HG02973 (cell line): ENCODE measurements at regions not wholly inside any gene's neighbourhood (a gene's known extent, or its start where the extent isn't known, plus 50 kb on each side); places are given as distances from the start of the nearest gene placed in this dataset.
"Not testable (repeated sequence)": the region's sequence is repeated elsewhere in the genome, so short reads cannot be mapped to it uniquely, and the experiment has no call there.

Experiments used
- ATAC-seq: cut with Tn5 transposase; IDR thresholded peaks from one replicate; pipeline ENCODE4 v1.9.1; 2021; ENCODE audit warnings: moderate library complexity; ENCODE audit not compliant: unreplicated experiment

GRCh38 chr16:29237495-29237894 is 169.0 kb downstream of the NPIPB11 start:
- ATAC-seq: not testable (repeated sequence)

- not testable (repeated sequence) for ATAC-seq
Observed at GRCh38 chr16:29237023-29237422, 169.5 kb downstream of the NPIPB11 start.

GRCh38 chr16:29235836-29236370 is 170.6 kb downstream of the NPIPB11 start:
- not testable (repeated sequence) for ATAC-seq

DNA sequence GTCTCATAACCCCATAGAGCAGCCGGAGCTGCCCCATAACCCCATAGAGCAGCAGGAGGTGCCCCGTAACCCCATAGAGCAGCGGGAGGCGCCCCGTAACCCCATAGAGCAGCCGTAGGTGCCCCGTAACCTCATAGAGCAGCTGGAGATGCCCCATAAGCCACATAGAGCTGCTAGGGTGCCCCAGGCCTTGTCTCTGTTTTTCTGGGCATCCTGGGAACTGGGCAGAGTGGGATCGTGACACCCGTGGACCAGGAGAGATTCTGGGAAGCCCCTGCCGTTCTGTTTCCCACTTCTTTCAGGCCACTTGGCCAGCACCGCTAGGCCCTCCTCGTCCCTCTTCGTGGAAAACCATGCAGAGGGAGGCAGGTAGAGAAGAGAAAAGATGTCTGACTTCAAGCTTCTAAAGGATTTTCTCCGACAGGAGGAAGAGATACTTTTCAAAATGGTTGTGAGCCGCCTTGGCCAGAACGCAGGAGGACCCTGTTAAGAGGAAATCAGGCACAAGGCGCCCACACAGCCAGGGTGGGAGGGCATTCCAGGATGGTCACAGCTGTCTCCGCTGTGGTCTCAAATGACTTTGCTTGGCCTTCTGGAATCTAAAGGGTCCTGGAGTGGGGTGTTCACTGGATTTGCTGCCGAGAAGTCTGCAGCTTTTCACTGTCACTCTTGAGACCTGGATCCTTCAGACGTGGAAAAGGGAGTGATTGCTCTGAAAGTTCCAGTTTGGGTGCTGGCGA is 171.8 kb downstream of the NPIPB11 start:
- ATAC-seq: not testable (repeated sequence)

DNA sequence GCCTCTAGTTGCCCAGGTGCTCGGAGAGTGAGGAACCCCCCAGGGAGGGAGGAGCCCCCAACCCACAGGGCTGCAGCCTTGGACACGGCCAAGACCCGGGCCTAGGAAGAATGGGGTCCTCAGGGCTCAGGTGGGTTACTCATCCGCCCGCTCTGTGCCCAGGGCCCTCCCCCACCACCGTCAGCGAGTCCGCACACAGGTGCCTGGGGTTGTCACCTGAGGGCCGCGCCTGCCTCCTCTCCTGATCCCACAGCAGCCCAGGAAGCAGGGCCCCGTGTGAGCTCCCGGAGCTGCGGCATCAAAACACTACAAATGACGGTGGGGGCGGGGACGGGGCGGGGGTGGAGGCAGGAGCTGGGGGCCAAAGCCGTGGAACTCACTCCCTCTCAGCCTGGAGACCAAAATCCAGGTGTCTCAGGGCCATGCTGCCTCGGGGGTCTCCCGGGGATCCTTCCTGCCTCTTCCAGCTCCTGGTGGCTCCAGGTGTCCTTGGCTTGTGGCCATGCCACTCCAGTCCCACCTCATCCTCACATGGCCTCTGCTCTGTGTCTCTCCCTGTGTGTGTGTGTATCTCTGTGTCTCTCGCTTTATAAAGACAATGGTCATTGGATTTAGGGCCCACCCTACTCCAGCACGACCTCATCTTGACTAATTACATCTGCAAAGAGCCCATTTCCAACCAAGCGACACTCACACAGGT is 172.7 kb downstream of the NPIPB11 start:
- not testable (repeated sequence) for ATAC-seq

- ATAC-seq: no peak
Observed at GRCh38 chr16:29232811-29233704, 173.5 kb downstream of the NPIPB11 start.

GRCh38 chr16:29232160-29232705 is 174.3 kb downstream of the NPIPB11 start:
- ATAC-seq: not testable (repeated sequence)

DNA sequence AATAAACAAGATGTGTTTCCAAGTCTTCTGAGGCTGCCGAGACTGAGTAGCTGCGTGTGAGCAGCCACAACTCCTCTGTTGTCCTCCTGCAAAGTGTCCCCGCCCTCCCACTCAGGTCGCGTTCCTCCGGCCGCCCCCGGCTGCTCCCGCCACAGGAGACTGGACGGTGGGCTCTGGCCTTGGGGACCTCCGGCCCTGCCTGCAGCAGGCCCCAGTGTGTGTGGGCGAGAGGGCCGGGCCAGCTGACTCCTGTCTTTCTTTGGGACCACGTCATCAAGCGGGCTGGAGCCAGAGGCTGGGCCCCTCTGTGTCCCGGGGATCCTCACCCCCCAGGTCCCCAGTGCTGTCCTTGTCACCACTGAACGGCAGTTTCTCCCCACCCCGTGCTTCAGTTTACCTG is 175.3 kb downstream of the NPIPB11 start:
- ATAC-seq: no peak

DNA sequence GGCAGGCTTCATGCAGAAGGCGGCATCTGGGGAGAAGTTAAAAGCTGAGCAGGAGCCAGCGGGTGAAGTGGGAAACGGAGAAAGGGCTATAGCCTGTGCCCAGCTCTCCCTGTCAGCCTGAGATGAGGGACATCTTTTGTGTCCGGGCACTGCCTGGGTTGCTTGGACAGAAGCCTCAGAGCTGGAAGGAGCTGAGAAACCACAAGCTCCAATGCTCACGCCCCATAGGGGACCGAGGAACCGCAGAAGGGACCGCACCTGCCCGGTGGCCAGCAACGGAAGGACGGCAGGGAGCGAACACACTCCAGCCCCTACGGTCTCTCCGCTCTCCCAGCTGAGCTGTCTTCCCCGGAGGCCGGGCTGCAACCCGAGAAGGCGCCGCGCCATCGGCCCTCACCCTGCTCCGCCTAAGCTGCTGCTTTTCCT is 175.8 kb downstream of the NPIPB11 start:
- no peak for ATAC-seq

- ATAC-seq: not testable (repeated sequence)
Observed at GRCh38 chr16:29230006-29230668, 176.4 kb downstream of the NPIPB11 start.

GRCh38 chr16:29229616-29230005 is 176.9 kb downstream of the NPIPB11 start:
- ATAC-seq: not testable (repeated sequence)

DNA sequence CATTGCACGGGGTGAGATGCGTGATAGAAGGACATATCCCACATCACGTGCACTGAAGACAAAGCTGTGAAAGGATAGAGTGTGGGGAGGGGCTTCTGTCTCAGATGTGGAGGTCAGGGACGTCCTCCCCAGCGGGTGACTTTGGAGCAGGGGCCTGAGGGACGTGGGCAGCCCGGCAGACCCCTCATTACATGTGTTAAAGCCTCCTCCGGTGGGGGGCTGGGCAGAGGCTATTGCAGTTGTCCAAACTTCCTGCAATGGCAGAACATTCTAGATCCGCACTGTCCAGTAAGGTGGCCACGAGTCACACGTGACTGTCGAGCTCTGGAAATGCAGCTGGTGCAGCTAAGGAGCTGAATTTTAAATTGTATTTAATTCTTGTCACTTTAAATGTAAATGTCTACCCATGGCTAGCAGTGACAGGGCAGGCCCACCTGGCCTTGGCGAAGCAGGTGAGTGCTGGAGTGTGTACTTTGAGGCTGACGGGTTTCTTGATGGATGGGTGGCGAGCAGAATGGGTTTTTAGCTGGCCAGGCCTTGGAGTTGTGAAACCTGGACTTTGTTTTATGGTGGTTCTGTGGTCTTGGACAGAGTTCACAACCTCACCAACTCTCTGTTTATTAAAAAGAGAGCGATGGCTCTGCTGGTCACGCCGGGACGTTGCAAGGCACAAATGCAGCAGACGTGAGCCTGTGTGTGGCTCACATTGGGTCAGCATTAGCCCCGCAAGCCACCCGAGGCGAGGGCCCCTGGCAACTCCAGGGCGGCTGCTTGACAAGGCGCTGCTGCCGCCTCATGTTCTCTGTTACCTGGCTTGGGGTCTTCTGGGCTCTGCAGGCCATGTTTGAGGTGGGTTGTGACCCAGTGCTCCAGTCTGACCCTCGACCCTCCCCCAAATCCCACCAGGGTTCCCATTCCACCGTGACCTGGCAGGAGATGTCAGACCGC is 177.6 kb downstream of the NPIPB11 start:
- not testable (repeated sequence) for ATAC-seq

DNA sequence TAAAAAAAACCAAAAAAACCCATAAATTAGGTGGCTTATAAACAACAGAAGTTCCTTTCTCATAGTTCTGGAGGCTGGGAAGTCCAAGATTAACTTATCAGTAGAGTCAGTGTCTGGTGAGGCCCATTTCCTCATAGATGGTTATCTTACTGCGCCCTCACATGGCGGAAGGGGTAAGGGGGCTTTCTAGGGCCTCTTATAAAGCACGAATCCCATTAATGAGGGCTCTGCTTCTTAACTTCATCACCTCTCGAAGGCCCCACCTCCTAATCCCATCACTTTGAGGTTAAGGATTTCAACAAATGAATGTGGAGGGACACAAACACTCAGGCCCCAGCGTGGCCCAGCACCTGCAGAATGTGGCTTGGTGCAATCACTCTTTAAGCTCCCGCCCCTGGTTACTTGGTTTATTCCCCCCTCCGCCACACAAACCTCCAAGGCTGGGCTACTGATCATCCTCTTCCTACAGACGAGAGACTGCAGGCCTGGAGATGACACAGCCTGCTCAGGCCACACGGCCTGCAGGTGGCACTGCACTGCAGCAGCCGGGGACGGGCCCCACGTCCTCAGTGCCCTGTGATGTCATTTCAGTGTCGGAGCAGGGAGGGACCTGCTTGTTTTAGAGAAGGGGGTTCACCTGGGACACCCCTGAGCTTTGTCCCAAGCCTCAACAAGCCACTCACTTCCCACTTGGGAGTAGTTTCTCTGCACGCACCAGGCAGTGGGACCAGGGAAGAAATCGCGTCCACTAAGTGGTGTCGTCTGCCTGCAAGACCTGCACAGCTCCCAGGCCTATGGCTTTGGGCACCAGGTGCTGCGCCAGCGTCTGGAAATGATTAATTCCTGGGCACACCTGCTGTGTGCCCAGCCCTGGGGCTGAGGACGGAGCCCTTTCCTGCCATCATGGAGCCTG is 178.5 kb downstream of the NPIPB11 start:
- peak; percentile 62 for ATAC-seq

DNA sequence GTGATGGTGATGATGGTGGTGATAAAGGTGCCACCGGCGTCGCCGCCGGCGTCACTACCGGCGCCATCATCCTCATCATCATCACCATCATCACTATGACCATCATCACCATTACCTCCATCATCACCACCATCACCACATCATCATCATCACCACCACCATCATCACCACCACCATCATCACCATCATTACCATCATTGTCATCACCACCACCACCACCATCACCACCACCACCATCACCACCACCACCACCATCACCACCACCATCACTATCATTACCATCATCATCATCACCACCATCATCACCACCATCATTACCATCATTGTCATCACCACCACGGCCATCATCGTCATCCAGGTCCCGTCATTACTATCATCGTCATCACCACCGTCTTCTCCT is 179.7 kb downstream of the NPIPB11 start:
- ATAC-seq: no peak

GRCh38 chr16:29224675-29225074 is 181.8 kb downstream of the NPIPB11 start:
- ATAC-seq: not testable (repeated sequence)

DNA sequence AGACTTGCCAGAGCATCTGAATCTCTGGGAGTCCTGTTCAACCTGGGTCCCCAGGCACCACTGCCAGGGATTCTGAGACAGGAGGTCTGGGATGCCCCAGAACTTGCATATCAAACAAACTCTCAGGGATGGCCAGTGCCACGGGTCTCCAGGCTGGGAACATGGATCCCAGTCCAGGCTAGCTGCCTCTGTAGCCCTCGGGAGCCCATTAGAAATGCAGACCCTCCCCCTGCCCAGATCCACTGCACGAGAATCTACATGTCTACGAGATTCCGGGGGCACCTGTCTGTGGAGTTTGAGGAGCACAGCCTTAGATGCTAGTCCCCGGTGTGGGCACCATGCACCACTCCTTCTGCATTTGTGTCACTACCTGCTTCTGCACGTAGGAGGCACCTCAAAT is 183.9 kb downstream of the NPIPB11 start:
- not testable (repeated sequence) for ATAC-seq

GRCh38 chr16:29222008-29222407 is 184.5 kb downstream of the NPIPB11 start:
- not testable (repeated sequence) for ATAC-seq
